Central memory CD8-positive, alpha-beta T cell (primary cell): ENCODE measurements at regions not wholly inside any gene's neighbourhood (a gene's known extent, or its start where the extent isn't known, plus 50 kb on each side); places are given as distances from the start of the nearest gene placed in this dataset.
"Not testable (repeated sequence)": the region's sequence is repeated elsewhere in the genome, so short reads cannot be mapped to it uniquely, and the experiment has no call there.

Source experiments
- ATAC-seq: fragments of 150-1000 bp; cut with Tn5 transposase; replicated peaks from 2 replicates; pipeline ENCODE4 v1.10.0; 2022; ENCODE audit warnings: mild to moderate bottlenecking, moderate FRiP score, moderate number of reproducible peaks; ENCODE audit not compliant: poor library complexity, severe bottlenecking; ENCODE audit errors: extremely low read depth
- DNase-seq, 2 donors: peaks; one replicate each; pipeline ENCODE4 v3.0.0; 2021; ENCODE audit warnings: low spot score in 2 of 2
- H3K27ac Mint-ChIP-seq: one replicate; pipeline ENCODE4 v1.8.0; 2022; ENCODE audit warnings: low read depth, mild to moderate bottlenecking, moderate library complexity, mixed read lengths
- H3K27me3 Mint-ChIP-seq: one replicate; pipeline ENCODE4 v1.8.0; 2022; ENCODE audit warnings: mixed read lengths
- H3K36me3 Mint-ChIP-seq: one replicate; pipeline ENCODE4 v1.8.0; 2022; ENCODE audit warnings: mild to moderate bottlenecking, moderate library complexity, mixed read lengths; ENCODE audit not compliant: insufficient read depth
- H3K4me1 Mint-ChIP-seq: one replicate; pipeline ENCODE4 v1.8.0; 2022; ENCODE audit warnings: mixed read lengths
- H3K4me3 Mint-ChIP-seq: one replicate; pipeline ENCODE4 v1.8.0; 2022; ENCODE audit warnings: mild to moderate bottlenecking, moderate library complexity, mixed read lengths
- H3K9me3 Mint-ChIP-seq: one replicate; pipeline ENCODE4 v1.8.0; 2022; ENCODE audit warnings: mixed read lengths

DNA sequence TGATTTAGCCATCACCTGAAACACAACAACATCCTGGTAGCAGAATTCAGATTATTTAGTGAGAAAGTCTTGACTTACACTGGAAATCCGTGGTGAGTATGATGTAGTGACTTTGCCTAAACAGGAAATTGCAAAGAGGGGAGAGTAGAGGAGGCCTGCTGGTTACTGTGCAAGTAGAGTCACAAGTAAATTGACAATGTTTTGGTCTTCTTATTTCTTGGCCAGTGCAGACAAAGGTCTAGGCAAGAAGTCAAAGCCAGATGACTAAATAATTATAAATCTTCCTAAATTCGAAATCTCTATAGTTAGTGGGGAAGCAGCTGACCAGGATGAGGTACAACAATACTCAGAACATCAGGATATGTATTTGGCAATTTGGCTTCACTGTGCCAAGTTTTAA lies 159.5 kb upstream of the KCTD3 start:
- H3K27me3 Mint-ChIP-seq = no peaks in the 10 kb centered on the region
- no peak overlapping the region for H3K27ac Mint-ChIP-seq
- peaks cover 22% of the 10 kb centered on the region for H3K9me3 Mint-ChIP-seq
- ATAC-seq = no peak
- no peaks in the 10 kb centered on the region for H3K36me3 Mint-ChIP-seq
- no peak for DNase-seq
- no peaks in the 10 kb centered on the region for H3K4me1 Mint-ChIP-seq
- H3K4me3 Mint-ChIP-seq = no peak overlapping the region

DNA sequence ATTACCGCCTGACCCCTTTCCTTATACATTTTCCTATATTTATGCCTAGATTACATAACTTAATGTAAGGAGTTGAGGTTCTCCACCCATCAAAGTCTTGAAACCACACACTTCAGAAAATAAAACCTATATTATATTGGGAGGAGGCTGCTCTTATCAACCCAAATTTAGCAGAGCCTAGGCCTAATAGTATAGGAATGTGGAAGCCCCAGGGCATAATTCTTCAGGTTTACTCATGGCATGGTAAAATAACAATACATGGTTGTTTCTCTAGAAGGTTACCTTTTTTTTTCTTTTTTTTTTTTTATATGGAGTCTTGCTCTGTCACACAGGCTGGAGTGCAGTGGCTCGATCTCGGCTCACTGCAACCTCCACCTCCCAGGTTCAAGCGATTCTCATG lies 157.6 kb upstream of the KCTD3 start:
- H3K27me3 Mint-ChIP-seq, H3K4me1 Mint-ChIP-seq, H3K36me3 Mint-ChIP-seq, H3K27ac Mint-ChIP-seq, DNase-seq, H3K4me3 Mint-ChIP-seq, ATAC-seq: not testable (repeated sequence)
- H3K9me3 Mint-ChIP-seq = peaks cover 16% of the 10 kb centered on the region

DNA sequence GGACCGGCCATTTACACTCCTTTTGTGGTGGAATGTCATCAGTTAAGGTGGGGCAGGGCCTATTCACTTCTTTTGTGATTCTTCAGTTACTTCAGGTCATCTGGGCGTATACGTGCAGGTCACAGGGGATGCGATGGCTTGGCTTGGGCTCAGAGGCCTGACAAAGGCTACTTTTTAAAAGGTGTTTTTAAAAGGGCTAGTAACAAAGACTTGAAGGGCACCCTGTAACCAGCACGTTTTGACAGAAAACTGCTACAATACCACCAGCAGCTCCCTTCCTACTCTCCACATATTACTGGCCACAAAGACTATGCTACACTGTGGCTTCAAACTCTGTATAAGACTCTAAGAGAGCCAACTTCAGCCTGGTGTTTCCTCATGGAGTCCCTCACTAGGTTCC lies 151.6 kb upstream of the KCTD3 start:
- ATAC-seq, H3K4me1 Mint-ChIP-seq, H3K36me3 Mint-ChIP-seq, H3K27ac Mint-ChIP-seq, DNase-seq, H3K27me3 Mint-ChIP-seq, H3K4me3 Mint-ChIP-seq: not testable (repeated sequence)
- H3K9me3 Mint-ChIP-seq = peaks cover 12% of the 10 kb centered on the region

DNA sequence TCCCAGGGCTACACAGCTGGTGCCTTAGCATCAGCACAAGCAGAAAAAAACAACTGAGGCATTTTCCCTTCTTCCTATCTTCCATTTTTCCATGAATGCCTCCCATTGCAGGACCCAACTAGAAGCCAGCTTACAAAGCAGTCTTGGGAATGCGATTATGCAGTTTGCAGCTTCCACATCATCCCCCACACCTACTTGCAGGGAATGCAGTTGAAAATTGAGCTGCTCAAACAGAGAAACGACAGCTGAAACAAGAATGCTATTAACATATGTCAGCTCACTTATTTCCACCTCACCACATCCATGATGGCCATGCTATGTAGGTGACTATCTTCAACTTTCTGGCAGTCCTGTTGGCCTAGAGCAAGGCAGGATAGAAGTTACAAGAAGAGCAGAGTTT lies 150.6 kb upstream of the KCTD3 start:
- Mint-ChIP-seq H3K4me3 (no peak overlapping the region), H3K36me3 (no peaks in the 10 kb centered on the region), H3K27me3 (no peaks in the 10 kb centered on the region), H3K27ac (no peak overlapping the region), H3K4me1 (no peaks in the 10 kb centered on the region), H3K9me3 (peaks cover 11% of the 10 kb centered on the region)
- no peak for DNase-seq
- no peak for ATAC-seq

DNA sequence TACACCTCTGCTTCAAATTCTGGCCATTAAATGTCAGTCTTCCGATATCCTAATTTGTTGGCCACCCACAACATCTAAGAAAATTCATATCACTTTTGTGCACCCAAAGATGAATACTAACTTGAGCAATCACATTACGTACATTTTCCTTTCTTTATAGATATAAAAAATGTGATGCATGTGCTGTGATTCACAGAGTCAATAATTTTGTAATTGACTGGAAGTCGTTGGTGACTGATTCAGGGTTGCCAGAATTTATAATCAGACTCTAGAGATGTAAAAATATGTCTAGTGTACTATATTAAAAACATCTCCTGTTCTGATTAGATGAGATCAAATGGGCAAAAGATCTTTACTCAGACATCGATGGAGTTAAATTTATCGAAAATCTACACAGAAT lies 150.0 kb upstream of the KCTD3 start:
- Mint-ChIP-seq H3K4me3 (no peak overlapping the region), H3K27me3 (no peaks in the 10 kb centered on the region), H3K9me3 (peaks cover 4% of the 10 kb centered on the region), H3K36me3 (no peaks in the 10 kb centered on the region), H3K4me1 (no peaks in the 10 kb centered on the region), H3K27ac (no peak overlapping the region)
- no peak for ATAC-seq
- no peak for DNase-seq

DNA sequence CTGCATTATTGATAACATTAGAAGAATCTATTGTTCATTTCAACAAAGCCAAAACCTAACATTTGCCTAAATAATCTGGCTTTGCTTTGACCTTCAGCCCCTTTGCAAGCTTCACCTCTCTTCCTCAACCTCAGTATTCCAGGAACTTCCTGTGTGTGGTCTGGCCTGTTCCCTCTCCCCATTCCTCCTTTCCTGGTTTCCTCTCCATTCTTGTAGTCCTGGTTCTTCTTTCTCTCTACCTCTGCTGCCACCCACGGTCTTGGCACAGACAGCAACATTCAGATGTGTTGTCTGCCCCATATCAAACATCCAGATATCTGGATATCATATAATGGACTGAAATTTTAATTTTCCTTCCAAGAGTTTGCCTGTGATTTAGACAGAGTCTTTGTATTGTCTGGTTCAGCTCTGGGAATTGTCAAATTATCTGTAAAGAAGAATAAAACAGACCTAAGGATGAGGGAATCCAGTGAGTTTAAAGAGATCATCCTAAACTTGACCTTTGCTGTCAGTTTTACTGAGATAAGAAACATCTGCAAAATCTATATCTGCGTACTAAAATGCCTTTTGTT lies 148.1 kb upstream of the KCTD3 start:
- no peak overlapping the region for H3K27ac Mint-ChIP-seq
- ATAC-seq (no peak), DNase-seq (no peak)
- H3K36me3 Mint-ChIP-seq = no peaks in the 10 kb centered on the region
- no peak overlapping the region for H3K4me3 Mint-ChIP-seq
- peaks cover 7% of the 10 kb centered on the region for H3K9me3 Mint-ChIP-seq
- no peaks in the 10 kb centered on the region for H3K4me1 Mint-ChIP-seq
- H3K27me3 Mint-ChIP-seq = no peaks in the 10 kb centered on the region

DNA sequence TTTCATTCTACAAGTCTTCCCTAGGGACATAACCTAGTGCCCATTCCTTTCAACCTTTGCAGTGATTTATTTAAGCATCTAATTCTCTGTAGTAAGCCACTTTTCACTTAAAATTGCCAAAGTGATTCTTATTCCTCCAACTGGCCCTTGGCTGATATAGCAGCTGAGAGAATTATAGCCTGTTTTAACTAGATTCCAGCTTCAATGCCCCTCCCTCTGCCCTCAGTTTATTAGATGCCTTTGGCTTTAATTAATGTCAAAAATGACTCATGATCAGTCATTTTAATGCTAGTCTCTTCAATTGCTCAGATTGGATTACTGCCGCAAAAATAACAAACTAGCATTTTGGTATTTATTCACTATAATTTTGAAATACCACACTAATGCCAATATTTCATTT lies 145.4 kb upstream of the KCTD3 start:
- Mint-ChIP-seq H3K4me1 (no peaks in the 10 kb centered on the region), H3K36me3 (no peaks in the 10 kb centered on the region), H3K27ac (no peak overlapping the region), H3K27me3 (no peaks in the 10 kb centered on the region), H3K9me3 (peaks cover 7% of the 10 kb centered on the region), H3K4me3 (no peak overlapping the region)
- ATAC-seq (no peak), DNase-seq (no peak)

DNA sequence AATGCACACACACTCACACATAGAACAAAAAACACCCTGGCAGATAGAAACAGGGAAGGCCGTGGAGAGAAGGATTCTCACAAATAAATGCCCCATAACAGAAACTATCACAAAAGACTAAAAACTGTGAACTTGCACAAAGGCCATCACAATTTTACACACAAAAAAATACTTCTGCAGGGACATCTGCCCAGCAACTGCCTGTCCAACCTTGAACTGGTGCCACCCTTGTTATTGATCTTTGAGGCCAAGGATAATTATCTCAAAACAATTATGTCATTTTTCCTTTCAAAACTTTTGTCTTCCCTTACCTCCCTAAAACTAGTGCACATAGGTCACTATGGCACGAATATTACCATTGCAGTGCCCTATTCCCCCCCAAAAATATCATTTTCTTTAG lies 143.8 kb upstream of the KCTD3 start:
- no peak for ATAC-seq
- Mint-ChIP-seq H3K4me3 (no peak overlapping the region), H3K27ac (no peak overlapping the region), H3K4me1 (no peaks in the 10 kb centered on the region), H3K36me3 (no peaks in the 10 kb centered on the region), H3K27me3 (no peaks in the 10 kb centered on the region), H3K9me3 (peaks cover 12% of the 10 kb centered on the region)
- no peak for DNase-seq

DNA sequence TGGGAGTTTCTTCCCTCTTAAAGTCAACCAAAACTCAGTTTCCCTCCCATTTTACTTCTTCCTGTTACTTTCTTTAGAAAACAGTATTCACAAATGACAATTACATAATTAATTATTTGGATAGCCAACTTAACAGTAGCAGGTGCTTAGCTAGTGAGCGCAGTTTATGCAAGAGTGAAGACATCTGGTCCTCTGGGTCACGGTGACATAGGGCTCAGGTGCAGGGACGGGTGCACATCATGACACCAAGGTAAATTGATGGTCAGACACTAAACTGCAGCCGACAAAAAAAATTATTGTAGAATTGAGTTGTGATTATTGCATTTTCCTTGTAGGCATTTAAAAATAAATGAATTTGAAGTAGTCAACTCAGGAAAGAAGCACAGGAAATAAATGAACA lies 142.0 kb upstream of the KCTD3 start:
- Mint-ChIP-seq H3K9me3 (peaks cover 16% of the 10 kb centered on the region), H3K36me3 (no peaks in the 10 kb centered on the region)

DNA sequence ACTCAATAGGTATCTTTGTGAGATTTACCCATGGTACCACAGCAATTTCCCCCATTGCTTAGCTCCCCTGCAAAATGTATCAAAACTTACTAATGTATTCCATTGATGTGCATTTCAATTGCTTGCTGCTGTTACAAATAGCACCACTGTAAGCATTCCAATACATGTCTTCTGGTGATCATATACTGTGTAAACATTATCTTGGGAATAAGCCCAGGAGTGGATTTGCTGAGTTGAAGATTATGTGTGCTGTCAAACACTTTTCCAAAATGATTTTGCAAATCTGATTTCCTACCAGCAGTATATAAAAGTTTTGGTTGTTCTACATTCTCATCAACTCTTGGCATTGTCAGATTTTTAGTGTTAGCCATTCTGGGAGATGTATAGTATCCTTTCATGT lies 141.0 kb upstream of the KCTD3 start:
- Mint-ChIP-seq H3K27ac (no peak overlapping the region), H3K4me1 (no peaks in the 10 kb centered on the region), H3K9me3 (peaks cover 25% of the 10 kb centered on the region), H3K27me3 (no peaks in the 10 kb centered on the region), H3K4me3 (no peak overlapping the region), H3K36me3 (no peaks in the 10 kb centered on the region)
- DNase-seq (no peak), ATAC-seq (no peak)

More for the DNA sequence above, 142.0 kb upstream of the KCTD3 start:
- DNase-seq = no peak
- no peak for ATAC-seq
- H3K4me1 Mint-ChIP-seq = no peaks in the 10 kb centered on the region
- H3K27me3 Mint-ChIP-seq = no peaks in the 10 kb centered on the region
- no peak overlapping the region for H3K4me3 Mint-ChIP-seq
- no peak overlapping the region for H3K27ac Mint-ChIP-seq

DNA sequence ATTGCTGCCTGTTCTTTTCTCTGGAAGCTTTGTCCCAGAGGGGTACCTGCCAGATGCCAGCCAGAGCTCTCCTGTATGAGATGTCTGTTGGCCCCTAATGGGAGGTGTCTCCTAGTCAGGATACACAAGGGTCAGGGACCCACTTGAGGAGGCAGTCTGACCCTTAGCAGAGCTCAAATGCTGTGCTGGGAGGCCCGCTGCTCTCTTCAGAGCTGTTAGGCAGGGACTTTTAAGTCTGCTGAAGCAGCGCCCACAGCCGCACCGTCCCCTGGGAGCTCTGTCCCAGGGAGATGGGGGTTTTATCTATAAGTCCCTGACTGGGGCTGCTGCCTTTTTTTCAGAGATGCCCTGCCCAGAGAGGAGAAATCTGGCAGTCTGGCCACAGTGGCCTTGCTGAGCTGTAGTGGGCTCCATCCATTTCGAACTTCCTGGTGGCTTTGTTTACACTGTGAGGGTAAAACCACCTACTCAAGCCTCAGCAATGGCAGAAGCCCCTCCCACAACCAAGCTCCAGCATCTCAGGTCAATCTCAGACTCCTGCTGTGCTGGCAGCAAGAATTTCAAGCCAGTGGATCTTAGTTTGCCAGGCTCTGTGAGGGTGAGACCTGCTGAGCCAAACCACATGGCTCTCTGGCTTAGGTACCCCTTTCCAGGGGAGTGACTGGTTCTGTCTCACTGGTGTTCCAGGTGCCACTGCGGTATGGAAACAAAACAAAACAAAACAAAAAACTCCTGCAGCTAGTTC lies 134.4 kb upstream of the KCTD3 start:
- ATAC-seq, H3K4me3 Mint-ChIP-seq, H3K27me3 Mint-ChIP-seq, DNase-seq, H3K36me3 Mint-ChIP-seq, H3K4me1 Mint-ChIP-seq, H3K27ac Mint-ChIP-seq: not testable (repeated sequence)
- H3K9me3 Mint-ChIP-seq = peaks cover 38% of the 10 kb centered on the region

DNA sequence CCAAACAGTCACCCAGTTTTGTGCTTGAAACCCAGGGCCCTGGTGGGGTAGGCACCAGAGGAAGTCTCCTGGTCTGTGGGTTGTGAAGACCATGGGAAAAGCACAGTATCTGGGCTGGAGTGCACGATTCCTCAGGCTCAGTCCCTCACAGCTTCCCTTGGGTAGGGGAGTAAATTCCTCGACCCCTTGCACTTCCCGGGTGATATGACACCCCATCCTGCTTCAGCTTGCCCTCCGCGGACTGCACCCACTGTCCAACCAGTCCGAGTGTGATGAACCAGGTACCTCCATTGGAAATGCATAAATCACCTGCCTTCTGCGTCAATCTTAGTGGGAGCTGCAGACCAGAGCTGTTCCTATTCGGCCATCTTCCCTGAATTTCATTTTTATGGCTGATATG lies 133.9 kb upstream of the KCTD3 start:
- Mint-ChIP-seq H3K4me1 (no peaks in the 10 kb centered on the region), H3K4me3 (no peak overlapping the region), H3K9me3 (peaks cover 38% of the 10 kb centered on the region), H3K27me3 (no peaks in the 10 kb centered on the region), H3K27ac (no peak overlapping the region), H3K36me3 (no peaks in the 10 kb centered on the region)
- ATAC-seq = no peak
- no peak for DNase-seq

DNA sequence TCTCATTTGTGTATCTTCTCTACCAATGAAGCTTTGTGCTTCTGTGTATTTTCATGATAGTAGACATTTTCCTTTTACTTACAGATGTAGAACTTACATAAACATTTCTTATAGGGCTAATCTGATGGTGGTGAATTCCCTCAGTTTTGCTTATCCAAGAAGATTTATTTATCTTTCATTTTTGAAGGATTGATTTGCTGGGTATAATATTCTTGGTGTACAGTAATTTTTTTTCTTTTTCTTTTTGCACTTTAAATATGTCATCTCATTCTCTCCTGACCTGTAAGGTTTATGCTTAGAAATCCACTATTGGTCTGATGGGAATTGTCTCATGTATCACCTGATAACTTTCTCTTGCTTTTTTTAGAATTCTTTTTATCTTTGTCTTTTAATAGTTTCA lies 127.6 kb upstream of the KCTD3 start:
- H3K4me1 Mint-ChIP-seq = no peaks in the 10 kb centered on the region
- DNase-seq (no peak), ATAC-seq (no peak)
- H3K27me3 Mint-ChIP-seq = no peaks in the 10 kb centered on the region
- no peak overlapping the region for H3K27ac Mint-ChIP-seq
- H3K9me3 Mint-ChIP-seq = peaks cover 54% of the 10 kb centered on the region
- H3K36me3 Mint-ChIP-seq = no peaks in the 10 kb centered on the region
- no peak overlapping the region for H3K4me3 Mint-ChIP-seq
